Ovary (tissue), 7 donors: ENCODE measurements at regions not wholly inside any gene's neighbourhood (a gene's known extent, or its start where the extent isn't known, plus 50 kb on each side); places are given as distances from the start of the nearest gene placed in this dataset.

ENCODE experiments used
- DNase-seq, 5 donors: peaks; one replicate each; pipeline ENCODE4 v3.0.0-alpha.2; 2019 to 2020
- H3K27ac ChIP-seq, 2 donors: fragments of 200-600 bp; one replicate each; pipeline versions ENCODE4 v1.5.1 to v1.8.0; 2019 to 2022
- H3K27me3 ChIP-seq: fragments of 200-600 bp; one replicate; pipeline ENCODE4 v1.8.0; 2022
- H3K36me3 ChIP-seq: fragments of 200-600 bp; sonication (generic); one replicate; pipeline ENCODE4 v1.5.1; 2019
- H3K4me1 ChIP-seq: one replicate; pipeline ENCODE4 v1.8.1; 2013; ENCODE audit warnings: mild to moderate bottlenecking, moderate library complexity; ENCODE audit not compliant: insufficient read depth
- H3K4me3 ChIP-seq: fragments of 200-600 bp; sonication (generic); one replicate; pipeline ENCODE4 v1.5.1; 2017
- H3K9me3 ChIP-seq, 2 donors: fragments of 200-600 bp in 1 of 2; sonication (generic) in 1 of 2; one replicate each; pipeline versions ENCODE4 v1.5.1 to v1.8.1; 2013 to 2019; ENCODE audit warnings: mild to moderate bottlenecking in 1 of 2, moderate library complexity in 1 of 2
- EP300 ChIP-seq: sonication (generic); formaldehyde crosslinking; IDR thresholded peaks from one replicate; pipeline ENCODE4 v1.6.1; 2017; ENCODE audit warnings: antibody characterized with exemption
- POLR2A ChIP-seq: fragments of 450-650 bp; IDR thresholded peaks from one replicate; pipeline ENCODE4 v1.6.1; 2017; ENCODE audit warnings: antibody characterized with exemption, mild to moderate bottlenecking, moderate library complexity
- WGBS, 3 donors: extraction: QIAGEN DNeasy Blood & Tissue Kit in 1 of 3; methylation state at CpG; one replicate each; pipeline versions ENCODE4 v1.1.5 to v1.1.7; 2013 to 2017; 5-methylcytosine and 5-hydroxymethylcytosine counted together
- intact Hi-C, 4 donors: fragments of 100-400 bp; cut with DNase I; formaldehyde crosslinking; loops; one replicate each; pipeline versions ENCODE4 v1.11.0 to v1.15.1; 2022 to 2023
- TF ChIP-seq, protein P1 (sequence below), 3 donors: fragments of 450-650 bp in 2 of 3; fragments of 200-600 bp in 1 of 3; IDR thresholded peaks; one replicate each; pipeline versions ENCODE4 v1.5.1 to v1.8.0; 2016 to 2022; ENCODE audit warnings: antibody characterized with exemption in 3 of 3, mild to moderate bottlenecking in 1 of 3
- donor health status: DM: no; HTN: no; CAD: no; lungs with moderate emphysema.
- donor health status: DM: no; HTN: no; CAD: no.
- donor health status: Bipolar disorder and iron deficiency.
- donor health status: DM: no; HTN: no; CAD: no.
- donor health status: DM: yes; HTN: yes; CAD: no.

DNA sequence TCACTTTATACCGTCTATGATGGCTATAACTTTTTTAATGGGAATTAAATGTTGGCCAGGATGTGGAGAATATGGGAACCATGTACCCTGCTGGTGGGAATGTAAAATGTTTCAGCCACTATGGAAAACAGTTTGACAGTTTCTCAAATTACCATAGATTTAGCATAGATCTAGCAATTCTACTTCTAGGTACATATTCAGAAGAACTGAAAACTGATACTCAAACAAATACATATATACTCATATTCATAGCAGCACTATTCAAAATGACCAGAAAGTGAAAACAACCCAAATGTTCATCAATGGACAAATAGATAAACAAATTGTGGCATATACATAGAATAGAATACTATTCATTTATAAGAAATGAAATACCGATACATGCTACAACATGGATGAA, 539.4 kb downstream of the IGSF11 start:
- TF ChIP-seq, protein P1, sequence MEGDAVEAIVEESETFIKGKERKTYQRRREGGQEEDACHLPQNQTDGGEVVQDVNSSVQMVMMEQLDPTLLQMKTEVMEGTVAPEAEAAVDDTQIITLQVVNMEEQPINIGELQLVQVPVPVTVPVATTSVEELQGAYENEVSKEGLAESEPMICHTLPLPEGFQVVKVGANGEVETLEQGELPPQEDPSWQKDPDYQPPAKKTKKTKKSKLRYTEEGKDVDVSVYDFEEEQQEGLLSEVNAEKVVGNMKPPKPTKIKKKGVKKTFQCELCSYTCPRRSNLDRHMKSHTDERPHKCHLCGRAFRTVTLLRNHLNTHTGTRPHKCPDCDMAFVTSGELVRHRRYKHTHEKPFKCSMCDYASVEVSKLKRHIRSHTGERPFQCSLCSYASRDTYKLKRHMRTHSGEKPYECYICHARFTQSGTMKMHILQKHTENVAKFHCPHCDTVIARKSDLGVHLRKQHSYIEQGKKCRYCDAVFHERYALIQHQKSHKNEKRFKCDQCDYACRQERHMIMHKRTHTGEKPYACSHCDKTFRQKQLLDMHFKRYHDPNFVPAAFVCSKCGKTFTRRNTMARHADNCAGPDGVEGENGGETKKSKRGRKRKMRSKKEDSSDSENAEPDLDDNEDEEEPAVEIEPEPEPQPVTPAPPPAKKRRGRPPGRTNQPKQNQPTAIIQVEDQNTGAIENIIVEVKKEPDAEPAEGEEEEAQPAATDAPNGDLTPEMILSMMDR (IDR thresholded peaks at IDR 0.05) = no peak
- TF ChIP-seq EP300 = no peak
- no peaks in the 10 kb centered on the region for H3K4me1 ChIP-seq
- WGBS, 3 donors = 95 to 98% (median 97%) methylated on average over 2 of the region's 2 CpGs
- H3K27ac ChIP-seq = no peak overlapping the region
- H3K36me3 ChIP-seq = no peaks in the 10 kb centered on the region
- no peak overlapping the region for H3K4me3 ChIP-seq
- intact Hi-C loops = no loop called here
- H3K9me3 ChIP-seq = no peaks in the 10 kb centered on the region
- DNase-seq = no peak
- H3K27me3 ChIP-seq = no peaks in the 10 kb centered on the region

DNA sequence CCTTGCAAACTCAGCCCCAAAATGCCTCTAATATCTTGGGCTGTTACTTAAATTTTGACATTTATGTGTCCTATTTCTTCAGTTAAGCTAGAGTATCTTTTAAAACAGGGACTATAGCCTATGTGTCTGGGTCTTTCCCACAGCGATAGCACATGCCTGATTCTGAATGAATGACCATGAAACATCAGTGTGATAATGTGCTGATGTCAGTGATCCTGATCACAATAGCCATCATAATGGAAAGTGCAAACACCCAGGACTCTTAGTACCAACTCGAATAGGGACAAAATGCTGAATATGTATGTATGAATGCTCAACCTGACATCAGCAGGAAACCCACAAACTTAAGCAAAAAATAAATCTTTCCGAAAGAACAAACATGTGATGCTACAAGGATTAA, 537.4 kb downstream of the IGSF11 start:
- no peak for DNase-seq
- Histone ChIP-seq H3K4me1 (peaks cover 2% of the 10 kb centered on the region), H3K36me3 (no peaks in the 10 kb centered on the region), H3K4me3 (no peak overlapping the region), H3K27me3 (no peaks in the 10 kb centered on the region), H3K9me3 (no peaks in the 10 kb centered on the region), H3K27ac (no peak overlapping the region)
- TF ChIP-seq EP300 = no peak
- 87 to 92% (median 91%) methylated on average over 3 of the region's 3 CpGs for WGBS, 3 donors
- intact Hi-C loops = no loop called here

DNA sequence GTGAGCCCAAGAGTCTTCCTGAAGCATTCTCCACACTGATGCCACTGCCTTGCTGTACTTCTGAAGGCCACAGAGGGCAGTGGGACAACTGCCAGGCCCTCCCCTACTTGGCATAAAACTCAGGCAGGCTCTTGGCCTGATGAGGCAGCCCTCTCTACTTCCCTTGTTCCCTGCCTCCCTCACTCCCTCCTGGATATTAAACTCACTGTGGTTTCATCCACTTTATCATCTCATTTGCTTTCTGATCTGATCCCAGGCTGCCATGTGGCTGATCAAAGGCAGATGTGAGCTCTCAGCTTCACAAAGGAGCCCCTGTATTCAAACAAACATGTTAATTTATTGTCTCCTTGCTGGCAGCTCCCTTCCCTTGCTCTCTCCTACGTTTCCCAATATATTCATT, 533.5 kb downstream of the IGSF11 start:
- no peaks in the 10 kb centered on the region for H3K27me3 ChIP-seq
- intact Hi-C loops = no loop called here
- peak in 4 of 5 donors; percentile 37 to 73 (median 58) for DNase-seq
- no peaks in the 10 kb centered on the region for H3K9me3 ChIP-seq
- no peak overlapping the region for H3K4me3 ChIP-seq
- H3K4me1 ChIP-seq = peaks cover 2% of the 10 kb centered on the region
- H3K36me3 ChIP-seq = no peaks in the 10 kb centered on the region
- TF ChIP-seq, protein P1 (IDR thresholded peaks at IDR 0.05) = no peak
- TF ChIP-seq POLR2A (no peak), EP300 (no peak)
- 21 to 29% (median 26%) methylated on average over 1 of the region's 1 CpG for WGBS, 3 donors
- no peak overlapping the region for H3K27ac ChIP-seq

DNA sequence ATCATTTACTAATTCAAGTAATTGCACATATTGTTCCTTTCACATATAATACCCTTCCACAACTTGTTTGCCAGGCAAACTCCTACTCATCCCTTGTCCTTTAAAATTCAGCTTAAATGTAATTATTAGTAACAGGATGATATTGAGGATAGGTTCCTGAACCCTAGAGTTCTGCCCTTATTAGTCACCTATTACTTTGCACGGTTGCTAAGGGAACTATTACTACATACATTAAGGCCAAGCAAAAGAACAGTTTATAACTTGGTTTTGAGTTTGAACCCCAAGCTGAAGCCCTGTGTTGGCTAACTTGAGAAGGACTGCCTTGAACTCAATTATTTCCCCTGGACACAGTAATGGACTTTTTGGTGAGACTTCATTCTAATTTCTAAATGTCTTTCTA, 529.7 kb downstream of the IGSF11 start:
- Histone ChIP-seq H3K27me3 (no peaks in the 10 kb centered on the region), H3K4me3 (no peak overlapping the region), H3K36me3 (no peaks in the 10 kb centered on the region), H3K9me3 (no peaks in the 10 kb centered on the region), H3K4me1 (peaks cover 2% of the 10 kb centered on the region), H3K27ac (no peak overlapping the region)
- WGBS, 3 donors = 93 to 100% (median 98%) methylated on average over 1 of the region's 1 CpG
- intact Hi-C loops = no loop called here
- DNase-seq = no peak
- TF ChIP-seq, protein P1 (IDR thresholded peaks at IDR 0.05) = no peak
- TF ChIP-seq POLR2A (no peak), EP300 (no peak)

DNA sequence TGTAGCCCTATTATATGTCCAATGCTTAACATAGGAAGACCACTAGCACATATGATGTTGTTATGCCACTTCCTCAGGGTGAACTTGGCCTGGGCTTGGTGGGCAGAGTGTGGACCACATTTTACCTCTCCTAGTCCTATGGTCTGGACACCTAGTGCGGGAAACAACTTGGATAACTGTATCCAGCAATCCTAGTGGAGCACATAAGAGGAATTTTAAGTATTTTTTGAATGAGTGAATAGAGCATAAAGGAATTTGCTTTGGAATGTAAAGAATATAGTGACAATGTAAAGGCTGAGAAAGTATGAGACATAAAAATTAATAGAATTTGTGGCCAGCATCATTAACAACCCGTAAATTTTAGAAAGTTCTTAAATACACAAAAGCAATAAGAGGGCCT, 528.9 kb downstream of the IGSF11 start:
- no peaks in the 10 kb centered on the region for H3K27me3 ChIP-seq
- no peak for TF ChIP-seq EP300
- TF ChIP-seq POLR2A = no peak
- TF ChIP-seq, protein P1 (IDR thresholded peaks at IDR 0.05) = no peak
- WGBS, 3 donors = 83 to 89% (median 85%) methylated on average over 2 of the region's 2 CpGs

More for the DNA sequence above, 528.9 kb downstream of the IGSF11 start:
- DNase-seq = no peak
- no peaks in the 10 kb centered on the region for H3K36me3 ChIP-seq
- H3K9me3 ChIP-seq = no peaks in the 10 kb centered on the region
- no peak overlapping the region for H3K27ac ChIP-seq
- no peak overlapping the region for H3K4me3 ChIP-seq
- intact Hi-C loops = no loop called here
- H3K4me1 ChIP-seq = peaks cover 2% of the 10 kb centered on the region
